Epithelial cell of esophagus (primary cell): ENCODE measurements at regions not wholly inside any gene's neighbourhood (a gene's known extent, or its start where the extent isn't known, plus 50 kb on each side); places are given as distances from the start of the nearest gene placed in this dataset.
A peak's percentile ranks its signal among the peaks of the same experiment; 100 is the strongest.

Experiments
- DNase-seq: peaks from one replicate; pipeline ENCODE4 v3.0.0; 2010; ENCODE audit warnings: low read depth
- H3K4me3 ChIP-seq: 2 replicates; pipeline ENCODE4 v1.5.1; 2011; ENCODE audit warnings: mild to moderate bottlenecking, low read length, control low read depth
- CTCF ChIP-seq: IDR thresholded peaks from 2 replicates; pipeline ENCODE4 v1.5.1; 2011; ENCODE audit warnings: low read depth, mild to moderate bottlenecking, low read length, control low read depth, inconsistent platforms; ENCODE audit not compliant: insufficient read depth; ENCODE audit errors: missing control alignments

- H3K4me3 ChIP-seq, result no peak overlapping the region
- no peak for TF ChIP-seq CTCF
- DNase-seq, result no peak
These were observed 101.8 kb downstream of the NUFIP1 start for GRCh38 chr13:44887515-44887914.

GRCh38 chr13:44884076-44884729, 105.1 kb downstream of the NUFIP1 start:
- H3K4me3 ChIP-seq, result no peak overlapping the region
- no peak for TF ChIP-seq CTCF
- peak; percentile 54 for DNase-seq

GRCh38 chr13:44879452-44880058, 109.7 kb downstream of the NUFIP1 start:
- peak; percentile 69 for TF ChIP-seq CTCF
- peak; percentile 67 for DNase-seq
- H3K4me3 ChIP-seq, result no peak overlapping the region

GRCh38 chr13:44876782-44877324, 112.4 kb downstream of the NUFIP1 start:
- no peak overlapping the region for H3K4me3 ChIP-seq
- TF ChIP-seq CTCF, result peak; percentile 46
- DNase-seq, result no peak

GRCh38 chr13:44874886-44875630, 114.2 kb downstream of the NUFIP1 start:
- H3K4me3 ChIP-seq, result no peak overlapping the region
- no peak for DNase-seq
- TF ChIP-seq CTCF, result no peak

GRCh38 chr13:44874176-44874575, 115.1 kb downstream of the NUFIP1 start:
- DNase-seq, result no peak
- no peak overlapping the region for H3K4me3 ChIP-seq
- no peak for TF ChIP-seq CTCF
